GM23338 (cell line): ENCODE measurements at regions not wholly inside any gene's neighbourhood (a gene's known extent, or its start where the extent isn't known, plus 50 kb on each side); places are given as distances from the start of the nearest gene placed in this dataset.

ENCODE experiments used
- ATAC-seq: fragments of 200-7000 bp; cut with Tn5 transposase; 3 replicates; pipeline ENCODE4 v1.9.1; 2020
- DNase-seq: peaks from one replicate; pipeline ENCODE4 v3.0.0-alpha.2; 2015; ENCODE audit warnings: low spot score
- H2AFZ ChIP-seq: fragments of 200-600 bp; sonication (generic); 2 replicates; pipeline ENCODE4 v1.8.0; 2016; ENCODE audit warnings: antibody characterized with exemption, mild to moderate bottlenecking, moderate library complexity
- H3F3A ChIP-seq: fragments of 200-600 bp; sonication (generic); replicated peaks from 2 replicates; pipeline ENCODE4 v1.8.0; 2017; ENCODE audit warnings: antibody characterized with exemption, mixed run types, low read depth
- H3K27ac ChIP-seq: fragments of 200-600 bp; sonication (generic); 2 replicates; pipeline ENCODE4 v1.6.1; 2016; ENCODE audit warnings: low read depth
- H3K27me3 ChIP-seq: fragments of 200-600 bp; sonication (generic); 2 replicates; pipeline ENCODE4 v1.8.0; 2016; ENCODE audit warnings: mild to moderate bottlenecking, mixed run types, moderate library complexity; ENCODE audit not compliant: insufficient read depth
- H3K36me3 ChIP-seq: fragments of 200-600 bp; sonication (generic); 2 replicates; pipeline ENCODE4 v1.8.0; 2016; ENCODE audit warnings: mild to moderate bottlenecking; ENCODE audit not compliant: insufficient read depth
- H3K4me1 ChIP-seq: fragments of 200-600 bp; sonication (generic); 2 replicates; pipeline ENCODE4 v1.8.0; 2016; ENCODE audit warnings: mild to moderate bottlenecking, moderate library complexity; ENCODE audit not compliant: insufficient read depth
- H3K4me2 ChIP-seq: fragments of 200-600 bp; sonication (generic); 2 replicates; pipeline ENCODE4 v1.7.1; 2017; ENCODE audit warnings: mixed run types
- H3K4me3 ChIP-seq: fragments of 200-600 bp; sonication (generic); 2 replicates; pipeline ENCODE4 v1.6.1; 2016; ENCODE audit warnings: mixed run types
- H3K79me2 ChIP-seq: fragments of 200-600 bp; sonication (generic); replicated peaks from 2 replicates; pipeline ENCODE4 v1.8.0; 2017; ENCODE audit warnings: mild to moderate bottlenecking; ENCODE audit not compliant: insufficient read depth
- H3K9me2 ChIP-seq: fragments of 200-600 bp; sonication (generic); 2 replicates; pipeline ENCODE4 v1.8.0; 2017; ENCODE audit not compliant: insufficient read depth
- H4K20me1 ChIP-seq: fragments of 200-600 bp; sonication (generic); replicated peaks from 2 replicates; pipeline ENCODE4 v1.8.0; 2017; ENCODE audit warnings: mild to moderate bottlenecking; ENCODE audit not compliant: insufficient read depth
- H3K27ac Mint-ChIP-seq: 2 replicates; pipeline ENCODE4 v1.8.0; 2020; ENCODE audit warnings: inconsistent platforms, mild to moderate bottlenecking, moderate library complexity, mixed read lengths
- H3K27me3 Mint-ChIP-seq: 3 replicates; pipeline ENCODE4 v1.8.0; 2022; ENCODE audit warnings: low read depth, mild to moderate bottlenecking, moderate library complexity, mixed read lengths, inconsistent platforms; ENCODE audit not compliant: insufficient read depth, poor library complexity
- H3K36me3 Mint-ChIP-seq: 3 replicates; pipeline ENCODE4 v1.8.0; 2021; ENCODE audit warnings: low read depth, mild to moderate bottlenecking, inconsistent platforms, moderate library complexity, mixed read lengths
- H3K4me1 Mint-ChIP-seq: 3 replicates; pipeline ENCODE4 v1.8.0; 2020; ENCODE audit warnings: mild to moderate bottlenecking, inconsistent platforms, mixed read lengths
- H3K4me3 Mint-ChIP-seq: 3 replicates; pipeline ENCODE4 v1.8.0; 2021; ENCODE audit warnings: moderate library complexity, mild to moderate bottlenecking, inconsistent platforms, mixed read lengths
- H3K9me3 Mint-ChIP-seq: 3 replicates; pipeline ENCODE4 v1.8.0; 2020; ENCODE audit warnings: moderate library complexity, mild to moderate bottlenecking, inconsistent platforms, mixed read lengths
- ETS1 ChIP-seq: IDR thresholded peaks from 2 replicates; pipeline ENCODE4 v1.6.1; 2016; ENCODE audit warnings: antibody characterized with exemption
- EZH2 ChIP-seq: fragments of 200-600 bp; sonication (generic); IDR thresholded peaks from one replicate; pipeline ENCODE4 v1.8.0; 2017; ENCODE audit warnings: antibody characterized with exemption, mild to moderate bottlenecking, low read depth; ENCODE audit not compliant: unreplicated experiment
- EZH2phosphoT487 ChIP-seq: fragments of 200-600 bp; sonication (generic); IDR thresholded peaks from one replicate; pipeline ENCODE4 v1.8.1; 2018; ENCODE audit warnings: antibody characterized with exemption; ENCODE audit not compliant: unreplicated experiment
- JUNB ChIP-seq: IDR thresholded peaks from one replicate; pipeline ENCODE4 v1.6.1; 2016; ENCODE audit warnings: antibody characterized with exemption; ENCODE audit not compliant: unreplicated experiment
- NANOG ChIP-seq: IDR thresholded peaks from 2 replicates; pipeline ENCODE4 v1.6.1; 2016; ENCODE audit warnings: antibody characterized with exemption, borderline replicate concordance
- POLR2AphosphoS5 ChIP-seq: IDR thresholded peaks from 2 replicates; pipeline ENCODE4 v1.6.1; 2016; ENCODE audit warnings: antibody characterized with exemption, low read depth
- ZNF114 ChIP-seq: fragments of 250-450 bp; sonication (Bioruptor Pico); IDR thresholded peaks from 2 replicates; pipeline ENCODE4 v1.5.0; 2020; ENCODE audit warnings: mild to moderate bottlenecking, moderate library complexity
- ZNF331 ChIP-seq: fragments of 250-450 bp; sonication (Bioruptor Pico); IDR thresholded peaks from 2 replicates; pipeline ENCODE4 v1.5.0; 2020; ENCODE audit warnings: low read depth, mild to moderate bottlenecking, moderate library complexity
- TF ChIP-seq, protein P1 (sequence below): IDR thresholded peaks from one replicate; pipeline ENCODE4 v1.6.1; 2018; ENCODE audit warnings: antibody characterized with exemption; ENCODE audit not compliant: unreplicated experiment

- no peaks in the 10 kb centered on the region for H3F3A ChIP-seq
- ATAC-seq (no peak), DNase-seq (no peak)
- Mint-ChIP-seq H3K9me3 (no peaks in the 10 kb centered on the region), H3K4me3 (no peak overlapping the region), H3K36me3 (no peaks in the 10 kb centered on the region), H3K27me3 (peaks cover 2% of the 10 kb centered on the region), H3K4me1 (peaks cover 2% of the 10 kb centered on the region; the same call in 1 of the 3 replicates), H3K27ac (no peak overlapping the region)
- no peak overlapping the region for H3K27ac ChIP-seq
- no peaks in the 10 kb centered on the region for H3K4me1 ChIP-seq
- H3K4me2 ChIP-seq, result no peak overlapping the region
- no peaks in the 10 kb centered on the region for H4K20me1 ChIP-seq
- H3K79me2 ChIP-seq, result no peaks in the 10 kb centered on the region
- H3K27me3 ChIP-seq, result no peaks in the 10 kb centered on the region
- TF ChIP-seq ZNF331 (CRISPR knock-in tag) (no peak), ZNF114 (CRISPR knock-in tag) (no peak), EZH2 (no peak), POLR2AphosphoS5 (no peak), ETS1 (no peak), EZH2phosphoT487 (no peak)
- TF ChIP-seq, protein P1, sequence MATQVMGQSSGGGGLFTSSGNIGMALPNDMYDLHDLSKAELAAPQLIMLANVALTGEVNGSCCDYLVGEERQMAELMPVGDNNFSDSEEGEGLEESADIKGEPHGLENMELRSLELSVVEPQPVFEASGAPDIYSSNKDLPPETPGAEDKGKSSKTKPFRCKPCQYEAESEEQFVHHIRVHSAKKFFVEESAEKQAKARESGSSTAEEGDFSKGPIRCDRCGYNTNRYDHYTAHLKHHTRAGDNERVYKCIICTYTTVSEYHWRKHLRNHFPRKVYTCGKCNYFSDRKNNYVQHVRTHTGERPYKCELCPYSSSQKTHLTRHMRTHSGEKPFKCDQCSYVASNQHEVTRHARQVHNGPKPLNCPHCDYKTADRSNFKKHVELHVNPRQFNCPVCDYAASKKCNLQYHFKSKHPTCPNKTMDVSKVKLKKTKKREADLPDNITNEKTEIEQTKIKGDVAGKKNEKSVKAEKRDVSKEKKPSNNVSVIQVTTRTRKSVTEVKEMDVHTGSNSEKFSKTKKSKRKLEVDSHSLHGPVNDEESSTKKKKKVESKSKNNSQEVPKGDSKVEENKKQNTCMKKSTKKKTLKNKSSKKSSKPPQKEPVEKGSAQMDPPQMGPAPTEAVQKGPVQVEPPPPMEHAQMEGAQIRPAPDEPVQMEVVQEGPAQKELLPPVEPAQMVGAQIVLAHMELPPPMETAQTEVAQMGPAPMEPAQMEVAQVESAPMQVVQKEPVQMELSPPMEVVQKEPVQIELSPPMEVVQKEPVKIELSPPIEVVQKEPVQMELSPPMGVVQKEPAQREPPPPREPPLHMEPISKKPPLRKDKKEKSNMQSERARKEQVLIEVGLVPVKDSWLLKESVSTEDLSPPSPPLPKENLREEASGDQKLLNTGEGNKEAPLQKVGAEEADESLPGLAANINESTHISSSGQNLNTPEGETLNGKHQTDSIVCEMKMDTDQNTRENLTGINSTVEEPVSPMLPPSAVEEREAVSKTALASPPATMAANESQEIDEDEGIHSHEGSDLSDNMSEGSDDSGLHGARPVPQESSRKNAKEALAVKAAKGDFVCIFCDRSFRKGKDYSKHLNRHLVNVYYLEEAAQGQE, result no peak
- no peaks in the 10 kb centered on the region for H3K36me3 ChIP-seq
- no peak overlapping the region for H2AFZ ChIP-seq
- no peak overlapping the region for H3K4me3 ChIP-seq
- no peaks in the 10 kb centered on the region for H3K9me2 ChIP-seq
These were observed 62.7 kb upstream of the CACUL1 start for GRCh38 chr10:118817328-118818068.

GRCh38 chr10:118818621-118819221, 64.0 kb upstream of the CACUL1 start:
- Histone ChIP-seq H3K4me2 (no peak overlapping the region), H3K79me2 (no peaks in the 10 kb centered on the region), H3K4me1 (no peaks in the 10 kb centered on the region), H3K9me2 (0 out of 2 replicates have a peak, but pooled peaks cover 2% of the 10 kb centered on the region), H4K20me1 (no peaks in the 10 kb centered on the region), H2AFZ (no peak overlapping the region), H3K4me3 (no peak overlapping the region), H3K27me3 (no peaks in the 10 kb centered on the region), H3F3A (no peaks in the 10 kb centered on the region), H3K36me3 (no peaks in the 10 kb centered on the region), H3K27ac (no peak overlapping the region)
- Mint-ChIP-seq H3K36me3 (no peaks in the 10 kb centered on the region), H3K9me3 (no peaks in the 10 kb centered on the region), H3K27ac (no peak overlapping the region), H3K27me3 (peaks cover 2% of the 10 kb centered on the region), H3K4me1 (no peaks in the 10 kb centered on the region), H3K4me3 (no peak overlapping the region)
- TF ChIP-seq, protein P1, result no peak
- TF ChIP-seq JUNB (no peak), ETS1 (no peak), NANOG (no peak), ZNF331 (CRISPR knock-in tag) (no peak), EZH2 (no peak), POLR2AphosphoS5 (no peak)
- no peak for ATAC-seq
- DNase-seq, result no peak
